ENCODE measurements at regions not wholly inside any gene's neighbourhood (a gene's known extent, or its start where the extent isn't known, plus 50 kb on each side); places are given as distances from the start of the nearest gene placed in this dataset.

DNA sequence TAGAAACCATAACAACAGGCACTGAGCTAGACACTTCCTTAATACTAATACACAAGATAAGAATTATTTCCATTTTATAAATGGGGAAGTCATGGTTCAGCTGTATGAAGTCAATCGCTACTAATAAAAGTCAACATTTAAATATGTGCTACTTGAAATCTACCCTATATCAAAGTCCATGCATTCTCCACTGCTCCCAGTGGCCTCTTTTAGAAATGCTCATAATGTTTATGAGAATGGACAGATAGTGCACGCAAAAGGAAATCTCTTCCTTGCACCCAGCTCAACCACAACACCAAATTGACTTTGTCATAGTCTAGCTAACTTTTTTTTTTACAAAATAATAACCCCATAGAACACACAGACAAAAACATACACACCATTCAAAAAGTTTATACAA is 281.7 kb upstream of the CXADR start:
- H3K9me3 ChIP-seq, result peaks cover 7% of the 10 kb centered on the region
- no peaks in the 10 kb centered on the region for H3K36me3 ChIP-seq (ENCODE audit: low read depth)
- H3K4me1 ChIP-seq (ENCODE audit: low read depth), result no peaks in the 10 kb centered on the region
- no peak overlapping the region for H3K4me3 ChIP-seq
- intact Hi-C loops (cut with DNase I, micrococcal nuclease), result no loop called here
- ATAC-seq (no peak), DNase-seq (no peak)
- TF ChIP-seq, protein P1, sequence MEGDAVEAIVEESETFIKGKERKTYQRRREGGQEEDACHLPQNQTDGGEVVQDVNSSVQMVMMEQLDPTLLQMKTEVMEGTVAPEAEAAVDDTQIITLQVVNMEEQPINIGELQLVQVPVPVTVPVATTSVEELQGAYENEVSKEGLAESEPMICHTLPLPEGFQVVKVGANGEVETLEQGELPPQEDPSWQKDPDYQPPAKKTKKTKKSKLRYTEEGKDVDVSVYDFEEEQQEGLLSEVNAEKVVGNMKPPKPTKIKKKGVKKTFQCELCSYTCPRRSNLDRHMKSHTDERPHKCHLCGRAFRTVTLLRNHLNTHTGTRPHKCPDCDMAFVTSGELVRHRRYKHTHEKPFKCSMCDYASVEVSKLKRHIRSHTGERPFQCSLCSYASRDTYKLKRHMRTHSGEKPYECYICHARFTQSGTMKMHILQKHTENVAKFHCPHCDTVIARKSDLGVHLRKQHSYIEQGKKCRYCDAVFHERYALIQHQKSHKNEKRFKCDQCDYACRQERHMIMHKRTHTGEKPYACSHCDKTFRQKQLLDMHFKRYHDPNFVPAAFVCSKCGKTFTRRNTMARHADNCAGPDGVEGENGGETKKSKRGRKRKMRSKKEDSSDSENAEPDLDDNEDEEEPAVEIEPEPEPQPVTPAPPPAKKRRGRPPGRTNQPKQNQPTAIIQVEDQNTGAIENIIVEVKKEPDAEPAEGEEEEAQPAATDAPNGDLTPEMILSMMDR (IDR thresholded peaks at IDR 0.05), result no peak

DNA sequence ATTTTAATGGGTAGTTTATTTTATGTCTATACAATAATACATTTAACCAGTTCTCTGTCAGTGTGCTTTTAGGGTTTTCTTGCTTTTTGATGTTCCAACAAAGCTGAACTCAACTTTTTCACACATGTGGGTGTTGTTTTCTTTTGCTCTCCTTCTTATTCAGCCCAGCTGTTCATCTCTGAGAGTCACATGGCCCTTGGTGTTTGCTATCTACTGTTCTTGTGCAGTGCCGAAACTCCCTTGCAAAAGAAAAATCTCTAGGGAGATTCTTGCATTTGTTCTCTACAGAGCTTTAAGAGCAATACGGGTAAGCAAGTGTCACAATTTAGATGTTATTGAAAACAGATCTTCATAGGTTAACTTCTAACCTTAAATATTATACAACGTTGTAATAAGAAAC is 281.1 kb upstream of the CXADR start:
- peaks cover 4% of the 10 kb centered on the region for H3K9me3 ChIP-seq
- DNase-seq (no peak), ATAC-seq (no peak)
- intact Hi-C loops (cut with DNase I, micrococcal nuclease), result no loop called here
- no peak overlapping the region for H3K4me3 ChIP-seq
- TF ChIP-seq, protein P1 (IDR thresholded peaks at IDR 0.05), result no peak
- no peaks in the 10 kb centered on the region for H3K4me1 ChIP-seq (ENCODE audit: low read depth)
- no peaks in the 10 kb centered on the region for H3K36me3 ChIP-seq (ENCODE audit: low read depth)

DNA sequence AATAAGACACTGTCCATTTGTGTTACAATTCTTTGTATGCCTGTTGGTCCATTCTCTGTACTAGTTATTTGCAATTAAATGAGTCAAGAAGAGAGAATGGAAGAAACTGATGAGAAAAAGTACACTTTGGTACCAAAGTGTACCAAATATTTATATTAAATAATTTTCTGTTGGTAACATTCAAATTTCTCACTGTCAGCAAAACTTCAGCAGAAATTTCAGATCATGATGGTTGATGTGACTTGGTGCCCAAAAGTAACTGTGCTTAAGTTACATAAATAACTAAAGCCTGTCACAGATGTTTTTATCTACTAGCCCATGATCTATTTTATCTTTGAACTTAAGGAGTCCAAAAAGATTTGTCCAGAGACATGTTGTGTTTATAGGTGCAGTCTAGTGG is 274.4 kb upstream of the CXADR start:
- Histone ChIP-seq H3K4me3 (no peak overlapping the region), H3K36me3 (ENCODE audit: low read depth) (no peaks in the 10 kb centered on the region), H3K9me3 (no peaks in the 10 kb centered on the region), H3K4me1 (ENCODE audit: low read depth) (no peaks in the 10 kb centered on the region)
- no peak for DNase-seq
- intact Hi-C loops (cut with DNase I, micrococcal nuclease), result no loop called here
- TF ChIP-seq, protein P1 (IDR thresholded peaks at IDR 0.05), result no peak
- no peak for ATAC-seq

DNA sequence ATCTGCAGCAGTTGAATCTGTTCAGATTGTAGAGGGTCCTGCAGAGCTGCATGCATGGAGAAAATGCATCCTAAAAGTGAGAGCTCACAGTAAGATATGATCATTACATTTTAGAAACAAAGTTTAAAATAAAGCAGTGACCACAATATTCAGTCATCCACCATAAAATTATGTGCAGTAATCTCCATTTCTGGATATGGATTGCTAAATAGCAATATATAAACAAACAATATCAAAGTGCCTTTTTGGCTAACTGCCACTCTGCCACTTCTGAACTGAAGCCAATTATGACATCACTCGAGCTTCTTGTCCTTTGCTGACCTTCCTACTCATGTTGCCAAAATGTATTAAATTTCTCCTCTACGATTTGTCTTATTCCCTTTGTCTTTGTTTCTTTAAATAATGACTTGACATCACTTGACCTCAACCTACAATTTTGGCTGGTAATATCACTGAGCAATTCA is 262.0 kb upstream of the CXADR start:
- no peaks in the 10 kb centered on the region for H3K9me3 ChIP-seq
- H3K4me1 ChIP-seq (ENCODE audit: low read depth), result no peaks in the 10 kb centered on the region
- H3K36me3 ChIP-seq (ENCODE audit: low read depth), result no peaks in the 10 kb centered on the region
- TF ChIP-seq, protein P1 (IDR thresholded peaks at IDR 0.05), result no peak
- H3K4me3 ChIP-seq, result no peak overlapping the region
- intact Hi-C loops (cut with DNase I, micrococcal nuclease), result no loop called here
- no peak for ATAC-seq
- DNase-seq, result no peak

DNA sequence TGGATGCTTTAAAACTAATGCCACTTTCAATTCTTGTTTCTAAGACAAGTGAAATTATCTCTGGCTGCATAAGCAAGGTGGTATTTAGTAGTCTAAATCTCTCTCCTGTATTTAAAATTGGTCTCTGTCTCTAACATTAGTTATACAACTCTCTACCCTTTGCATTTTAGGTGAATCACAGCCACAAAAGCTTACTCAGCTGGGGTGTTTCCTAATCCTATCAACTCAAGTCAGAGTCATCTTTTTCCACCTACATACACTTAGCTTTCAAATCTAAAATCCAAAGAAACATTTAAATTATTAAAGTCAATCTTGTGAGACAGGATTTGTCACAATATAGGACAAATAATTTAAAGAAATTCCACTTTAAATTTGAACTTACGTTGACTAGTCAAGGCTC is 255.1 kb upstream of the CXADR start:
- Histone ChIP-seq H3K4me1 (ENCODE audit: low read depth) (no peaks in the 10 kb centered on the region), H3K9me3 (no peaks in the 10 kb centered on the region), H3K36me3 (ENCODE audit: low read depth) (no peaks in the 10 kb centered on the region), H3K4me3 (no peak overlapping the region)
- TF ChIP-seq, protein P1 (IDR thresholded peaks at IDR 0.05), result no peak
- DNase-seq, result no peak
- intact Hi-C loops (cut with DNase I, micrococcal nuclease), result no loop called here
- ATAC-seq, result no peak

DNA sequence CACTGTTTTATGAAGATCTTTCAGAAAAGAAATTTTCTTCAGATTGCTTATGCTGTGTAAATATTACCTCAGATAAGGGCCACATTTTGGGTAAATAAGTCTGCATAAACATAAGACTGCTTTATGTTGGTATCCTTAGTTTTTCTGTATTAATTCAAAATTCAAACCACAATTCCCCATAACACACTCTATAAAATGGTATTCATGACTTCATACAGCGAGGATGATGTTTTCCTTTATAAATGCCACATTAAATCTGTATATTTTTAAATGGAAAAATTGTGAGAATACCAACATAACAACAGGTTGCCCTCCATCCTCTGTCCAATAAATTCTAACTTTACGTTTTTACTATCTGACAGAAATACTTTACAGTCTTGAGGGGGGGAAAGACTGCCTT is 248.7 kb upstream of the CXADR start:
- H3K4me1 ChIP-seq (ENCODE audit: low read depth), result no peaks in the 10 kb centered on the region
- ATAC-seq (no peak), DNase-seq (no peak)
- TF ChIP-seq, protein P1 (IDR thresholded peaks at IDR 0.05), result no peak
- intact Hi-C loops (cut with DNase I, micrococcal nuclease), result no loop called here
- H3K4me3 ChIP-seq, result no peak overlapping the region
- no peaks in the 10 kb centered on the region for H3K36me3 ChIP-seq (ENCODE audit: low read depth)
- no peaks in the 10 kb centered on the region for H3K9me3 ChIP-seq

Data from mucosa of descending colon (tissue), 3 donors.